H1 (cell line): ENCODE measurements at regions not wholly inside any gene's neighbourhood (a gene's known extent, or its start where the extent isn't known, plus 50 kb on each side); places are given as distances from the start of the nearest gene placed in this dataset.

ENCODE experiments used
- BRCA1 ChIP-seq: IDR thresholded peaks from 2 replicates; pipeline ENCODE4 v1.6.1; 2012; ENCODE audit warnings: low read depth, low read length, improper control_type of control experiment
- CTBP2 ChIP-seq: IDR thresholded peaks from 2 replicates; pipeline ENCODE4 v1.7.0; 2011; ENCODE audit warnings: borderline replicate concordance, mild to moderate bottlenecking, moderate library complexity, mixed read lengths, low read length; ENCODE audit not compliant: insufficient read depth, insufficient read length
- CTCF ChIP-seq, 3 experiments: IDR thresholded peaks; 1 replicate in 2 of 3; 2 replicates in 1 of 3; pipeline versions ENCODE4 v1.5.1 to v1.6.1; 2011; ENCODE audit warnings: low read length in 3 of 3, mild to moderate bottlenecking in 3 of 3, inconsistent platforms in 2 of 3, low read depth in 1 of 3, moderate library complexity in 1 of 3; ENCODE audit not compliant: insufficient read depth in 1 of 3; ENCODE audit errors: control extremely low read depth in 1 of 3
- EP300 ChIP-seq, 2 experiments: IDR thresholded peaks; 1 replicate in 1 of 2; 2 replicates in 1 of 2; pipeline ENCODE4 v1.6.1; 2011 to 2012; ENCODE audit warnings: low read depth in 2 of 2, low read length in 2 of 2, mild to moderate bottlenecking in 2 of 2, borderline replicate concordance in 1 of 2, inconsistent platforms in 1 of 2, moderate library complexity in 1 of 2
- JUN ChIP-seq: IDR thresholded peaks from 2 replicates; pipeline ENCODE4 v1.6.1; 2011; ENCODE audit warnings: low read depth, mild to moderate bottlenecking, improper control_type of control experiment, low read length
- MAX ChIP-seq: IDR thresholded peaks from 2 replicates; pipeline ENCODE4 v1.6.1; 2012; ENCODE audit warnings: inconsistent platforms
- POLR2A ChIP-seq, 2 experiments: IDR thresholded peaks; 1 replicate in 1 of 2; 2 replicates in 1 of 2; pipeline ENCODE4 v1.6.1; 2011; ENCODE audit warnings: low read depth in 2 of 2, low read length in 2 of 2, mild to moderate bottlenecking in 2 of 2; ENCODE audit errors: control extremely low read depth in 1 of 2
- POLR2AphosphoS5 ChIP-seq: IDR thresholded peaks from 2 replicates; pipeline ENCODE4 v1.6.1; 2011; ENCODE audit warnings: low read depth, low read length
- TCF12 ChIP-seq: IDR thresholded peaks from 2 replicates; pipeline ENCODE4 v1.6.1; 2011; ENCODE audit warnings: low read depth, mild to moderate bottlenecking, low read length
- YY1 ChIP-seq: IDR thresholded peaks from 2 replicates; pipeline ENCODE4 v1.6.1; 2011; ENCODE audit warnings: low read depth, mild to moderate bottlenecking, low read length

- no peak for TF ChIP-seq CTCF (IDR thresholded peaks at IDR 0.05; ENCODE audit: control extremely low read depth in 1 of 3, insufficient read depth in 1 of 3, low read depth in 1 of 3, low read length in 3 of 3)
- TF ChIP-seq MAX: no peak
- no peak for TF ChIP-seq POLR2AphosphoS5
- no peak for TF ChIP-seq YY1
- TF ChIP-seq TCF12: no peak
- TF ChIP-seq BRCA1: no peak
- no peak for TF ChIP-seq POLR2A (IDR thresholded peaks at IDR 0.05; ENCODE audit: control extremely low read depth in 1 of 2, low read depth in 2 of 2, low read length in 2 of 2)
- TF ChIP-seq JUN: no peak
- TF ChIP-seq CTBP2: no peak
- no peak for TF ChIP-seq EP300 (IDR thresholded peaks at IDR 0.05; ENCODE audit: borderline replicate concordance in 1 of 2, low read depth in 2 of 2, low read length in 2 of 2)
Observed at GRCh38 chr2:146624430-146625160, 1220.2 kb upstream of the ACVR2A start.
